ENCODE measurements at regions not wholly inside any gene's neighbourhood (a gene's known extent, or its start where the extent isn't known, plus 50 kb on each side); places are given as distances from the start of the nearest gene placed in this dataset.

GRCh38 chr6:139568151-139568955, 193.9 kb upstream of the CITED2 start:
- Histone ChIP-seq H3K4me1 (ENCODE audit: low read length) (no peaks in the 10 kb centered on the region), H3K36me3 (ENCODE audit: insufficient read depth, low read length) (no peaks in the 10 kb centered on the region), H2AFZ (ENCODE audit: low read length) (no peak overlapping the region), H4K20me1 (ENCODE audit: insufficient read depth, low read depth, low read length) (no peaks in the 10 kb centered on the region), H3K27ac (ENCODE audit: low read length) (no peak overlapping the region), H3K27me3 (ENCODE audit: low read length) (no peaks in the 10 kb centered on the region), H3K9me2 (replicated peaks; ENCODE audit: insufficient read depth, low read length) (no peaks in the 10 kb centered on the region), H3K4me3 (ENCODE audit: low read length) (no peak overlapping the region), H3K79me2 (ENCODE audit: low read length) (no peaks in the 10 kb centered on the region), H3K9ac (ENCODE audit: low read length) (no peak overlapping the region), H3K9me3 (ENCODE audit: low read length) (no peaks in the 10 kb centered on the region), H3K4me2 (ENCODE audit: low read depth, low read length, poor library complexity, severe bottlenecking) (no peak overlapping the region)
- no peak for DNase-seq

GRCh38 chr6:139567095-139567494, 192.6 kb upstream of the CITED2 start:
- Histone ChIP-seq H3K4me2 (ENCODE audit: low read depth, low read length, poor library complexity, severe bottlenecking) (no peak overlapping the region), H3K27ac (ENCODE audit: low read length) (no peak overlapping the region), H3K4me3 (ENCODE audit: low read length) (no peak overlapping the region)

GRCh38 chr6:139565591-139565990, 191.1 kb upstream of the CITED2 start:
- no peaks in the 10 kb centered on the region for H4K20me1 ChIP-seq (ENCODE audit: insufficient read depth, low read depth, low read length)
- DNase-seq: no peak
- no peak overlapping the region for H3K9ac ChIP-seq (ENCODE audit: low read length)
- H2AFZ ChIP-seq (ENCODE audit: low read length): no peak overlapping the region
- H3K9me2 ChIP-seq (replicated peaks; ENCODE audit: insufficient read depth, low read length): no peaks in the 10 kb centered on the region
- H3K27ac ChIP-seq (ENCODE audit: low read length): no peak overlapping the region
- H3K27me3 ChIP-seq (ENCODE audit: low read length): no peaks in the 10 kb centered on the region
- H3K9me3 ChIP-seq (ENCODE audit: low read length): no peaks in the 10 kb centered on the region
- H3K36me3 ChIP-seq (ENCODE audit: insufficient read depth, low read length): no peaks in the 10 kb centered on the region
- no peak overlapping the region for H3K4me2 ChIP-seq (ENCODE audit: low read depth, low read length, poor library complexity, severe bottlenecking)
- no peaks in the 10 kb centered on the region for H3K4me1 ChIP-seq (ENCODE audit: low read length)
- no peaks in the 10 kb centered on the region for H3K79me2 ChIP-seq (ENCODE audit: low read length)
- no peak overlapping the region for H3K4me3 ChIP-seq (ENCODE audit: low read length)

More at GRCh38 chr6:139567095-139567494, 192.6 kb upstream of the CITED2 start:
- no peak overlapping the region for H2AFZ ChIP-seq (ENCODE audit: low read length)
- no peaks in the 10 kb centered on the region for H3K27me3 ChIP-seq (ENCODE audit: low read length)
- H3K9me3 ChIP-seq (ENCODE audit: low read length): no peaks in the 10 kb centered on the region
- H3K79me2 ChIP-seq (ENCODE audit: low read length): no peaks in the 10 kb centered on the region
- no peak for DNase-seq
- no peak overlapping the region for H3K9ac ChIP-seq (ENCODE audit: low read length)
- no peaks in the 10 kb centered on the region for H3K4me1 ChIP-seq (ENCODE audit: low read length)
- no peaks in the 10 kb centered on the region for H3K9me2 ChIP-seq (replicated peaks; ENCODE audit: insufficient read depth, low read length)
- H3K36me3 ChIP-seq (ENCODE audit: insufficient read depth, low read length): no peaks in the 10 kb centered on the region
- no peaks in the 10 kb centered on the region for H4K20me1 ChIP-seq (ENCODE audit: insufficient read depth, low read depth, low read length)

GRCh38 chr6:139557547-139557946, 183.1 kb upstream of the CITED2 start:
- H3K9me3 ChIP-seq (ENCODE audit: low read length): no peaks in the 10 kb centered on the region
- no peak overlapping the region for H3K27ac ChIP-seq (ENCODE audit: low read length)
- no peak overlapping the region for H3K9ac ChIP-seq (ENCODE audit: low read length)
- H3K4me1 ChIP-seq (ENCODE audit: low read length): no peaks in the 10 kb centered on the region
- no peak for DNase-seq
- H2AFZ ChIP-seq (ENCODE audit: low read length): no peak overlapping the region
- H3K9me2 ChIP-seq (replicated peaks; ENCODE audit: insufficient read depth, low read length): no peaks in the 10 kb centered on the region
- no peaks in the 10 kb centered on the region for H3K27me3 ChIP-seq (ENCODE audit: low read length)
- H3K4me3 ChIP-seq (ENCODE audit: low read length): no peak overlapping the region
- H3K36me3 ChIP-seq (ENCODE audit: insufficient read depth, low read length): no peaks in the 10 kb centered on the region
- no peaks in the 10 kb centered on the region for H4K20me1 ChIP-seq (ENCODE audit: insufficient read depth, low read depth, low read length)
- H3K79me2 ChIP-seq (ENCODE audit: low read length): no peaks in the 10 kb centered on the region
- H3K4me2 ChIP-seq (ENCODE audit: low read depth, low read length, poor library complexity, severe bottlenecking): no peak overlapping the region

- Histone ChIP-seq H3K4me1 (ENCODE audit: low read length) (no peaks in the 10 kb centered on the region), H3K27ac (ENCODE audit: low read length) (no peak overlapping the region), H4K20me1 (ENCODE audit: insufficient read depth, low read depth, low read length) (no peaks in the 10 kb centered on the region), H3K79me2 (ENCODE audit: low read length) (no peaks in the 10 kb centered on the region), H3K36me3 (ENCODE audit: insufficient read depth, low read length) (no peaks in the 10 kb centered on the region), H3K9ac (ENCODE audit: low read length) (no peak overlapping the region), H2AFZ (ENCODE audit: low read length) (no peak overlapping the region), H3K9me3 (ENCODE audit: low read length) (no peaks in the 10 kb centered on the region), H3K4me2 (ENCODE audit: low read depth, low read length, poor library complexity, severe bottlenecking) (no peak overlapping the region), H3K9me2 (replicated peaks; ENCODE audit: insufficient read depth, low read length) (no peaks in the 10 kb centered on the region), H3K4me3 (ENCODE audit: low read length) (no peak overlapping the region), H3K27me3 (ENCODE audit: low read length) (no peaks in the 10 kb centered on the region)
- DNase-seq: no peak
Observed at GRCh38 chr6:139556532-139556931, 182.1 kb upstream of the CITED2 start.

GRCh38 chr6:139553916-139554315, 179.5 kb upstream of the CITED2 start:
- Histone ChIP-seq H3K27me3 (ENCODE audit: low read length) (no peaks in the 10 kb centered on the region), H2AFZ (ENCODE audit: low read length) (no peak overlapping the region), H3K4me2 (ENCODE audit: low read depth, low read length, poor library complexity, severe bottlenecking) (no peak overlapping the region), H3K27ac (ENCODE audit: low read length) (no peak overlapping the region), H3K36me3 (ENCODE audit: insufficient read depth, low read length) (no peaks in the 10 kb centered on the region), H3K9me3 (ENCODE audit: low read length) (no peaks in the 10 kb centered on the region), H3K79me2 (ENCODE audit: low read length) (no peaks in the 10 kb centered on the region), H3K4me1 (ENCODE audit: low read length) (no peaks in the 10 kb centered on the region), H3K9ac (ENCODE audit: low read length) (no peak overlapping the region), H3K4me3 (ENCODE audit: low read length) (no peak overlapping the region), H3K9me2 (replicated peaks; ENCODE audit: insufficient read depth, low read length) (no peaks in the 10 kb centered on the region), H4K20me1 (ENCODE audit: insufficient read depth, low read depth, low read length) (no peaks in the 10 kb centered on the region)
- no peak for DNase-seq

GRCh38 chr6:139551376-139551775, 176.9 kb upstream of the CITED2 start:
- no peak overlapping the region for H3K4me2 ChIP-seq (ENCODE audit: low read depth, low read length, poor library complexity, severe bottlenecking)
- no peaks in the 10 kb centered on the region for H4K20me1 ChIP-seq (ENCODE audit: insufficient read depth, low read depth, low read length)
- no peak for DNase-seq
- H3K27me3 ChIP-seq (ENCODE audit: low read length): no peaks in the 10 kb centered on the region
- no peak overlapping the region for H3K9ac ChIP-seq (ENCODE audit: low read length)
- no peaks in the 10 kb centered on the region for H3K4me1 ChIP-seq (ENCODE audit: low read length)
- H3K4me3 ChIP-seq (ENCODE audit: low read length): no peak overlapping the region
- H3K9me2 ChIP-seq (replicated peaks; ENCODE audit: insufficient read depth, low read length): no peaks in the 10 kb centered on the region
- no peaks in the 10 kb centered on the region for H3K36me3 ChIP-seq (ENCODE audit: insufficient read depth, low read length)
- H3K79me2 ChIP-seq (ENCODE audit: low read length): no peaks in the 10 kb centered on the region
- H2AFZ ChIP-seq (ENCODE audit: low read length): no peak overlapping the region
- H3K9me3 ChIP-seq (ENCODE audit: low read length): no peaks in the 10 kb centered on the region
- H3K27ac ChIP-seq (ENCODE audit: low read length): no peak overlapping the region

- H3K36me3 ChIP-seq (ENCODE audit: insufficient read depth, low read length): no peaks in the 10 kb centered on the region
- H3K79me2 ChIP-seq (ENCODE audit: low read length): no peaks in the 10 kb centered on the region
- no peaks in the 10 kb centered on the region for H3K9me3 ChIP-seq (ENCODE audit: low read length)
- no peaks in the 10 kb centered on the region for H3K27me3 ChIP-seq (ENCODE audit: low read length)
- H3K9me2 ChIP-seq (replicated peaks; ENCODE audit: insufficient read depth, low read length): no peaks in the 10 kb centered on the region
- H3K4me2 ChIP-seq (ENCODE audit: low read depth, low read length, poor library complexity, severe bottlenecking): no peak overlapping the region
- H4K20me1 ChIP-seq (ENCODE audit: insufficient read depth, low read depth, low read length): no peaks in the 10 kb centered on the region
- H3K9ac ChIP-seq (ENCODE audit: low read length): no peak overlapping the region
- H3K4me1 ChIP-seq (ENCODE audit: low read length): no peaks in the 10 kb centered on the region
- no peak overlapping the region for H2AFZ ChIP-seq (ENCODE audit: low read length)
- H3K27ac ChIP-seq (ENCODE audit: low read length): no peak overlapping the region
- DNase-seq: no peak
- no peak overlapping the region for H3K4me3 ChIP-seq (ENCODE audit: low read length)
Observed at GRCh38 chr6:139550361-139550760, 175.9 kb upstream of the CITED2 start.

Measured in Karpas-422 (cell line).